ENCODE measurements at regions not wholly inside any gene's neighbourhood (a gene's known extent, or its start where the extent isn't known, plus 50 kb on each side); places are given as distances from the start of the nearest gene placed in this dataset.

DNA sequence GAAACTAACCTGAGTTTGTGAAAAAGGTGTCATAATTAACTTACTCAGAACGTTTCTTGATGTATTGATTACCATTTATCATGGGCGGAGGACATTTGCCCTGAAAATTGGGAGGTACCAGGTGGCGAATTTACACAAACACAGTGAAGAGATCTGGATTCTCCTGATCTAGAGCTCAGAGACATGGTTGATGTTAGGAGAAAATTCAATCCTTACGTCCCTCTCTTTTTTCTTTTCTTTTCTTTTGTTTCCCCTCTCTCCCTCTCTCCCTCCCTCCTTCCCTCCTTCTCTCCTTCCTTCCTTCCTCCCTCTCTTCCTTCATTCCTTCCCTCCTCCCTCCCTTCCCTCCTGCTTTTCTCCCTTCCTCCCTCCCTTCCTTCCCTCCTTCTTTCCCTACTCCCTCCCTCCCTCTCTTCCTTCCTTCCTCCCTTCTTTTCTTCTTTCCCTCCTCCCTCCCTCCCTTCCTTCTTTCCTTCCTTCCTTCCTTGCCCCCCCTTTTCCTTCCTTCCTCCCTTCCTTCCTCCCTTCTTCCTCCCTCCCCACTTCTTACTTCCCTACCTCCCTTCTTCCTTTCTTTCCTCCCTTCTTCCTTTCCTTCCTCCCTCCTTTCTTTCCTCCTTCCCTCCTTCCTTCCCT, 234.1 kb downstream of the OTOR start:
- Histone ChIP-seq H3K4me3 (ENCODE audit: severe bottlenecking) (no peak overlapping the region), H3K9me3 (ENCODE audit: severe bottlenecking) (no peaks in the 10 kb centered on the region), H3K27me3 (ENCODE audit: insufficient read depth, poor library complexity, severe bottlenecking) (no peaks in the 10 kb centered on the region), H3K4me1 (ENCODE audit: insufficient read depth, poor library complexity, severe bottlenecking) (no peaks in the 10 kb centered on the region), H3K36me3 (ENCODE audit: low read depth) (no peaks in the 10 kb centered on the region), H3K27ac (ENCODE audit: poor library complexity, severe bottlenecking) (no peak overlapping the region)
- ATAC-seq (ENCODE audit: low read depth) (no peak), DNase-seq (ENCODE audit: low spot score) (no peak)
- TF ChIP-seq, protein P1, sequence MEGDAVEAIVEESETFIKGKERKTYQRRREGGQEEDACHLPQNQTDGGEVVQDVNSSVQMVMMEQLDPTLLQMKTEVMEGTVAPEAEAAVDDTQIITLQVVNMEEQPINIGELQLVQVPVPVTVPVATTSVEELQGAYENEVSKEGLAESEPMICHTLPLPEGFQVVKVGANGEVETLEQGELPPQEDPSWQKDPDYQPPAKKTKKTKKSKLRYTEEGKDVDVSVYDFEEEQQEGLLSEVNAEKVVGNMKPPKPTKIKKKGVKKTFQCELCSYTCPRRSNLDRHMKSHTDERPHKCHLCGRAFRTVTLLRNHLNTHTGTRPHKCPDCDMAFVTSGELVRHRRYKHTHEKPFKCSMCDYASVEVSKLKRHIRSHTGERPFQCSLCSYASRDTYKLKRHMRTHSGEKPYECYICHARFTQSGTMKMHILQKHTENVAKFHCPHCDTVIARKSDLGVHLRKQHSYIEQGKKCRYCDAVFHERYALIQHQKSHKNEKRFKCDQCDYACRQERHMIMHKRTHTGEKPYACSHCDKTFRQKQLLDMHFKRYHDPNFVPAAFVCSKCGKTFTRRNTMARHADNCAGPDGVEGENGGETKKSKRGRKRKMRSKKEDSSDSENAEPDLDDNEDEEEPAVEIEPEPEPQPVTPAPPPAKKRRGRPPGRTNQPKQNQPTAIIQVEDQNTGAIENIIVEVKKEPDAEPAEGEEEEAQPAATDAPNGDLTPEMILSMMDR (IDR thresholded peaks at IDR 0.05; ENCODE audit: poor library complexity, severe bottlenecking) = no peak

DNA sequence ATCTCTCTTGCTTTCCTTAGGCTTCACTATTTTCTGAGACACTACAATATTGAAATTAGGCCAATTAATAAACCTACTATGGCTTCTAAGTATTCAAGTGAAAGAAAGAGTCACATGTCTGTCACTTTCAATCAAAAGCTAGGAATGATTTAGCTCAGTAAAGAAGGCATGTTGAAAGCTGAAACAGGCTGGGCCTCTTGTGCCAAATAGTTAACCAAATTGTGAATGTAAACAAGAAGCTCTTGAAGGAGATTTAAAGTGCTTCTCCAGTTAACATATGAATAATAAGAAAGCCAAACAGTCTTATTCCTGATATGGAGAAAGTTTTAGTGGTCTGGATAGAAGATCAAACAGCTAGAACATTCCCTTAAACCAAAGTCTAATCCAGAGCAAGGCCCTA, 236.3 kb downstream of the OTOR start:
- no peaks in the 10 kb centered on the region for H3K36me3 ChIP-seq (ENCODE audit: low read depth)
- ATAC-seq (ENCODE audit: low read depth) (no peak), DNase-seq (ENCODE audit: low spot score) (no peak)
- TF ChIP-seq, protein P1 (IDR thresholded peaks at IDR 0.05; ENCODE audit: poor library complexity, severe bottlenecking) = no peak
- no peaks in the 10 kb centered on the region for H3K27me3 ChIP-seq (ENCODE audit: insufficient read depth, poor library complexity, severe bottlenecking)
- H3K27ac ChIP-seq (ENCODE audit: poor library complexity, severe bottlenecking) = no peak overlapping the region
- H3K4me1 ChIP-seq (ENCODE audit: insufficient read depth, poor library complexity, severe bottlenecking) = no peaks in the 10 kb centered on the region
- H3K9me3 ChIP-seq (ENCODE audit: severe bottlenecking) = no peaks in the 10 kb centered on the region
- no peak overlapping the region for H3K4me3 ChIP-seq (ENCODE audit: severe bottlenecking)

DNA sequence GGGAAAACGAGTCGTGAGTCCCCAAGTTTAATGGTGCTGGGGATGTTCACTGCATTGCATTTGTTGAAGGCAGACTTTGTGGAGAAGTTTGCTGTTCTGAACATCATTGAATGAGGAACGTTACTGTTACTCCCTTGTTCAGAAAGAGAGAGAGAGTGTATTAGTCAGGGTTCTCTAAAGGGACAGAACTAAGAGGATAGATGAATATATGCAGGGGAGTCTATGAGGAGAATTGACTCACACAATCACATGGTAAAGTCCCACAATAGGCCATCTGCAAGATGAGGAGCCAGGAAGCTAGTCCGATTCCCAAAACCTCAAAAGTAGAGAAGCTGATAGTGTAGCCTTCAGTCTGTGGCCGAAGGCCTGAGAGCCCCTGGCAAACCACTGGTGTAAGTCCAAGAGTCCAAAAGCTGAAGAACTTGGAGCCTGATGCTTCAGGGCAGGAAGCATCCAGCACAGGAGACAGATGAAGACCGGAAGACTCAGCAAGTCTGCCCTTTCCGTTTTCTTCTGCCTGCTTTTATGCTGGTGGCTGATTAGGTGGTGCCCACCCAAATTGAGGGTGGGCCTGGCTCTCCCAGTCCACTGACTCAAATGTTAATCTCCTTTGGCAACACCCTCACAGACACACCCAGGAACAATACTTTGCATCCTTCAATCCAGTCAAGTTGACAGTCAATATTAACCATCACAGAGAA, 223.5 kb upstream of the PCSK2 start:
- ATAC-seq (ENCODE audit: low read depth) = no peak
- TF ChIP-seq, protein P1 (IDR thresholded peaks at IDR 0.05; ENCODE audit: poor library complexity, severe bottlenecking) = no peak

DNA sequence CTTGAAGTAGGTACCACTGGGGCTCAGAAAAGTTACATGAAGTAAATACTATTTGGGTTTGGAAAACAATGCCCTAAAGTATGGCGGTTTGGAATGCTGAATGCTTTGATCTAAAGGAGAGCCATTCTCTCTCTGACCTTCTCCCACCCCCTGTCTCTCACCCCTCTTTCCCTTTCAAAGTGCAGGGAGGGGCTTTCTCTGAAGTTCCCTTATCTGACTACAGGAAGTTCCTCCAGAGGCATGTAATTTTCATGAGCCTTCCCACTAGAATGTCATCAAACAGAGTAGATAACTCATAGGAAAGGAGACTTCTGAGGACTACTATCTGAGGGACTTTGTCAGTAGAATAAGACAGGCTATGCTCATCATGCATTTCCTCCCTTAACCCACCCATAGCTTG, 216.7 kb upstream of the PCSK2 start:
- no peaks in the 10 kb centered on the region for H3K9me3 ChIP-seq (ENCODE audit: severe bottlenecking)
- peaks cover 4% of the 10 kb centered on the region for H3K27me3 ChIP-seq (ENCODE audit: insufficient read depth, poor library complexity, severe bottlenecking)
- no peaks in the 10 kb centered on the region for H3K36me3 ChIP-seq (ENCODE audit: low read depth)
- DNase-seq (ENCODE audit: low spot score) (no peak), ATAC-seq (ENCODE audit: low read depth) (no peak)
- H3K27ac ChIP-seq (ENCODE audit: poor library complexity, severe bottlenecking) = no peak overlapping the region
- H3K4me3 ChIP-seq (ENCODE audit: severe bottlenecking) = no peak overlapping the region
- TF ChIP-seq, protein P1 (IDR thresholded peaks at IDR 0.05; ENCODE audit: poor library complexity, severe bottlenecking) = no peak
- no peaks in the 10 kb centered on the region for H3K4me1 ChIP-seq (ENCODE audit: insufficient read depth, poor library complexity, severe bottlenecking)

More for the DNA sequence above, 223.5 kb upstream of the PCSK2 start:
- Histone ChIP-seq H3K4me3 (ENCODE audit: severe bottlenecking) (no peak overlapping the region), H3K27ac (ENCODE audit: poor library complexity, severe bottlenecking) (no peak overlapping the region), H3K4me1 (ENCODE audit: insufficient read depth, poor library complexity, severe bottlenecking) (no peaks in the 10 kb centered on the region), H3K36me3 (ENCODE audit: low read depth) (no peaks in the 10 kb centered on the region), H3K27me3 (ENCODE audit: insufficient read depth, poor library complexity, severe bottlenecking) (peaks cover 11% of the 10 kb centered on the region), H3K9me3 (ENCODE audit: severe bottlenecking) (no peaks in the 10 kb centered on the region)
- no peak for DNase-seq (ENCODE audit: low spot score)
